ENCODE measurements at regions not wholly inside any gene's neighbourhood (a gene's known extent, or its start where the extent isn't known, plus 50 kb on each side); places are given as distances from the start of the nearest gene placed in this dataset.

DNA sequence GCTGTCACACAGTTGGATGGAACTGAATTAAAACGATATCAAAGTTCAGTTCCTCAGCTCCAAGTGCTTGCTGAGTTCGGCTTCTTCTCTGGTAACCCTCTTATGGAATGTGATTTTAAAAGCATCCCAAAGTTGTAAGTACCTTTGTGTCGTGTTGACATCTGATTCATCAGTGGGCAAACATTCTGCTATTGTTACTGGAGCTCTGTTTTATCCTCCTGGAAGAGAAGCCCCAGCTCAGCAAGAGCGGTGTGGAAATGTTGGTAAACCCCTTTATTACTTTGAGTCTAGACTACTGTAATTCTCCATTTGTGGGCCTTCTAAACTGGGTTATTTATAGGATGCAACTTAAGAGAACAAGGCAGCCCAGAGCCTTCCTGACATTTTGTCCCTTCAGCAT lies 699.3 kb upstream of the WWC1 start:
- no peak for TF ChIP-seq POLR2A (IDR thresholded peaks at IDR 0.05)
- TF ChIP-seq, protein P1, sequence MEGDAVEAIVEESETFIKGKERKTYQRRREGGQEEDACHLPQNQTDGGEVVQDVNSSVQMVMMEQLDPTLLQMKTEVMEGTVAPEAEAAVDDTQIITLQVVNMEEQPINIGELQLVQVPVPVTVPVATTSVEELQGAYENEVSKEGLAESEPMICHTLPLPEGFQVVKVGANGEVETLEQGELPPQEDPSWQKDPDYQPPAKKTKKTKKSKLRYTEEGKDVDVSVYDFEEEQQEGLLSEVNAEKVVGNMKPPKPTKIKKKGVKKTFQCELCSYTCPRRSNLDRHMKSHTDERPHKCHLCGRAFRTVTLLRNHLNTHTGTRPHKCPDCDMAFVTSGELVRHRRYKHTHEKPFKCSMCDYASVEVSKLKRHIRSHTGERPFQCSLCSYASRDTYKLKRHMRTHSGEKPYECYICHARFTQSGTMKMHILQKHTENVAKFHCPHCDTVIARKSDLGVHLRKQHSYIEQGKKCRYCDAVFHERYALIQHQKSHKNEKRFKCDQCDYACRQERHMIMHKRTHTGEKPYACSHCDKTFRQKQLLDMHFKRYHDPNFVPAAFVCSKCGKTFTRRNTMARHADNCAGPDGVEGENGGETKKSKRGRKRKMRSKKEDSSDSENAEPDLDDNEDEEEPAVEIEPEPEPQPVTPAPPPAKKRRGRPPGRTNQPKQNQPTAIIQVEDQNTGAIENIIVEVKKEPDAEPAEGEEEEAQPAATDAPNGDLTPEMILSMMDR (IDR thresholded peaks at IDR 0.05) = no peak
